ENCODE measurements at regions not wholly inside any gene's neighbourhood (a gene's known extent, or its start where the extent isn't known, plus 50 kb on each side); places are given as distances from the start of the nearest gene placed in this dataset.
A peak's percentile ranks its signal among the peaks of the same experiment; 100 is the strongest.

DNA sequence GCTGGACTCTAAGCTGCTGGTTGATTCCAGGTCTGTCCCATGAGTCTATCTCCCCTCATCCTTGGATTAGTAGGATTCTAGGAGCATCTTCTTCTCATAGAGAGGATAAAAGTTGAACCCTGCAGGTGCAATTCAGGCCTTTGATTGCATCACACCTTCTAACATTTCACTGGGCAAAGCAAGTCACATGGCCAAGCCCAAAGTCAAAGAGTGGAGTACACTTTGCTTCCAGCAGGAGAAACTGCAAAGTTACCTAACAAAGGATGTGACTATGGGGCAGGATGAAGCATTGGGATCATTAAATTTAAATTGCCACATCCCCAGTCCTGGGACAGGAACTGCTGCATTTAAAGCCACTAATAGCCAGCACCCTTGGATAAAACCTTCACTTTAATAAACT is 51.0 kb upstream of the EGFLAM start:
- no peak for DNase-seq

DNA sequence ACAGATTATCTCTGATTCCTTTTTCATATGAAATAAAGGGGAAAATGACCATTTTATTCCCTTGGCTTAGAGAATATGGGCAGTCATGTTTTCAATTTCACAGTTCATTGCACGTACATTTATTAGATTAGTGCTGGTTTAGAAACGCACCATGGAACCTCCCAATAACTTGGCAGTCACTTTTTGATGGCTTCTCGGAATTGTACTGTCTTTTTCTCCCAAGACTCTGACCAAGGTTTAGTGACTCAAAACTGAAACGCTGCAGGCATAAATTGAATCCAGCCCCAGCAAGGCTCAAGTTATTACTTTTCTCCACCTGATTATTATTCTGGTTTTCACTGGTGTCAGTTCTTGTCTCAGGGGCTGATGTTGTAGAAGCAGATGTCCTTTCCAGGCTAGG is 55.6 kb upstream of the EGFLAM start:
- DNase-seq = no peak

DNA sequence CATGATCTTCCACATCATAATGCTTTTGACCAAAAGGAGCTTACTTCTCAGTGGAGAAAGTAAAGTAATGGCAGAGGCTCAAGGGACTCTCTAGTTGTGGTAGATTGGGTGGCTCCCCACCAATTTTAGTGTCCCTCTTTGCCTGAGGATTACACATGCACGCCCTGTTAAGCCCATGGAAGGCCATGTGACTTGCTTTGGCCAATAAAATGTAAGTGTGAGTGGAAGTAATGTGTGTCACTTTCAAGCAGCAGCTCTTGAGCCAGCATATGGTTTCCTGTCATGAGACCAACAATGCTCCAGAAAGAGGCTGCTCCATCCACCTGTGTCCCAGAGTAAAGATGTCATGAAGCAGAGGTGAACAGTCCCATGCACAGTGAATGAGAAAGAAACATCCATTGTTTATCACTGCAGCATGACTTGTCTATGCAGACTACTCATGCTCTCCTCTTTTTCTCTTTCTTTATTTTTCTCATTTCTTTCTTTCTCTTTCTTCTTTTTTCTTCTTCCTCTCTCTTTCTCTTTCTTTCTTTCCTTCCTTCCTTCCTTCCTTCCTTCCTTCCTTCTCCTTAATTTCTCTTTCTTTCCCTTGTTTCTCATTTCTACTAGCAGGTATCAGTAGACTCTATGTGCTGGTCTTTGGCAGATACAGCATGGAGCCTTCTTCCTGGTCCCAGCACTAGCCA is 57.3 kb upstream of the EGFLAM start:
- DNase-seq = no peak

DNA sequence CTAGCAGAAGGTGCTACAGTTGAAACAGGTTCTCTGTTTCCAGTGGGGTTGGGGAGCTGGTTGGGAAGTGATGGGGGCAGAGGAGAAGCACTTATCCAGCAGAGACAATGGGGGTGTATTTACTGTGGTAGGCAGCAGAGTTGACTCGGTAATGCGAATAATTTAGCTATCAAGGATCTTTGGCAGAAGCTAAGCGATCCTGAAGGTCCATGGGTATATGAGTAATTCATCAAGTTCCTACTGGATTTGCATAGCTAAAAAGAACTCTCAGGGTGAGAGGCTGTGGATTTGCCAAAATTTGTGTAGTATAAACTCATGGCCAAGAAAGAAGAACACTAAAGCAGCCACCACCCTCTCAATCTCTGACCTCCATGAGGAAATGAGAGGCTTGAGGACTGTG is 61.2 kb upstream of the EGFLAM start:
- no peak for DNase-seq

DNA sequence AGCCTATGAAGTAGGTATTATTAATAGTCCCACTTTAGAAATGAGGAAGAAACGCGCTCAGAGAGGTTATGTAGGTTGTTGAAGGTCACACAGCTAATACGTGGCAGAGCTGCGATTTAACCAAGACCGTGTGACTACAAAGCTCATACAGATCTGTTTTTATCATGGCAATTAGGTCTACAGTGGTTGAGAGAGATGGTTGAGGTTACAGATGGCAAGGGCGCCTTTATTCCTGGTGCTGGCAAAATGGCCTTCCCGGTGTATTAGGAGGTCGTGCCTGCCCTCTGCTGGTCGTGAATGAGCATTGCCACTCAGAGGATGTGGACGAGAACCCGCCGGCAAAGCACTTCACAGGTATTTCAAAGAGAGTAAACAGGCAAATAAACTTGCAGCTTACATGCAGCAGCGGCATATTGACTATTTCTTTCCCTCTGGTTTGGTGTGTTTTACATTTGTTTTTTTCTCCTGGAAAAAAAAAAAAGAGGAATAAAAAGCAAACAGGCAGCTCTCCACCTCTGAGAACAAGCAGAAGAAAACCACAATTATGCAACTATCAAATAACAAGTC is 65.3 kb upstream of the EGFLAM start:
- peak in 12 of 14 donors; percentile 10 to 59 (median 32) for DNase-seq

DNA sequence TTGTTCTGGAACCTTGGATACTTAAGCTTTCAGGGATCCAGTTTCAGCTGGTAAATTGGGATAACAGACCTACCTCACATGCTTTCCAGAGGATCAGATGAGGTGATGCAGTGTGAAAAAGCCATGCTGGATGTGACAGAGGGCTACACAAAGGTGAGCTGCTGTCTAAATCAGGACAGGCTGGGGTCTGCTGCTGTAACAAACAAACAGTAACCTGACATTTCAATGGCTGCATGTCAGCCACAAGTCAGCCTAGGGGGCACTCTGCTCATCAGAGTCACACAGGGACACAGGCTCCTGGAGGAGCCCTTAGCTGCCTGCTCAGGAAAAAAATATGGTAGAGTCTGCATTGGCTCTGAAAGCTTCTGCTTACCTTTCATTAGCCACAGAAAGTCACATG is 66.7 kb upstream of the EGFLAM start:
- no peak for DNase-seq

DNA sequence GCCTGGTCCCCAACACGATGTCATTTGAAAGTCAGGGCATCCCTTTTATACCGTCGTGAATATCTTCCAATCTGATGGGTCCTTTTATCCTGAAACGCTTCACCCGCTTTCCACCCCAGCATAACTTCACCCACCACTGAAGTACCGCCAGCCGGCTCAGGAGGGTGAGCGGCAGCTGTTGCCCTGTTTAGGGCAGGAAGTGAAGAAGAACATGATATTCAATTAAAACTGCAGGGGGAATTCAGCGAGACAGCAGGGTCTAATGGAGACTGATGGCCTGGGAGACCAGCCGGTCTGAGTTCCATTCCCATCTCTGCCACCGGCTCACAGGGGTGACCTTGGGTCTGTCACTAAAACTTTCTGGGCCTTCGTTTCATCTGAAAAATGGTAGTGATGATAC is 68.2 kb upstream of the EGFLAM start:
- DNase-seq = no peak

DNA sequence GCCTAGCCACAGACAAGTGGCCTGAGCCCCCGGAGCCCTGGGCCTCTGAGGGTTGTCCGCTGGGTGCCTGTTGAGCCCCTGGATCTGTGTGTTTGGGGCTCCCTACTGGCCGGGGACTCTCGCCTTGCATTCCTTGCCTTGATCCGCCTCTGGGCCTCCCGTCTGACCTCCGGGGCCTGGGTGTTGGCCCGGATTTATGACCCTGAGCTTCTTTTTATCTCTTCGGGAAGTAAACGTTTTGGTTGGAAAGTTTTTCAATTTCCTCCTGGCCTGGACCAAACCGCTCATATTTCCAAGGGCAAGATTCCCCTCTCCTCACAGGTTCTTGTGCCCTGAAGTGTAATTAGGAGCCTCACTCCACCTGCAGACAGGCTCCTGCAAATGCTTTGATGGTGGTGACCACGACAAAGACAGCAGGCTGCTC is 69.3 kb upstream of the EGFLAM start:
- DNase-seq = no peak

DNA sequence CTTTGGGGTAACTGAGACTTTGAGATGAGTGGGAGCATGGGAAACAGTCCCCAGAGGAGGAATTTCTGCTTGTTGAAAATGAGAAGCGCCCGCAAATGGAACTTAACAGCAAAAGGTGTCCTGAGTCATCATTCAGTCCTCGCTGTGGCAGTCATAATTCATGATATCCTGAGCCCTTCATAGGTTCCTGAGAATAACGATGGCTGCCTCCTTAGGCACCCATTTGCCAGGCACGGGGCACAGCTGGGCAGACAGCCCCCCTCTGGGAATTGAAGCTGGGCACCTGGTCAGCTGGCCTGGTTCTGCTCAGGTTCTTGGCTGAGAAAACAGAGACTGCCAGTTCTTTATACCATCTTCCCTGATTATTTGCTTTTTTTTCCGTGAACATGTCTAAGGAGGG is 69.8 kb upstream of the EGFLAM start:
- no peak for DNase-seq

DNA sequence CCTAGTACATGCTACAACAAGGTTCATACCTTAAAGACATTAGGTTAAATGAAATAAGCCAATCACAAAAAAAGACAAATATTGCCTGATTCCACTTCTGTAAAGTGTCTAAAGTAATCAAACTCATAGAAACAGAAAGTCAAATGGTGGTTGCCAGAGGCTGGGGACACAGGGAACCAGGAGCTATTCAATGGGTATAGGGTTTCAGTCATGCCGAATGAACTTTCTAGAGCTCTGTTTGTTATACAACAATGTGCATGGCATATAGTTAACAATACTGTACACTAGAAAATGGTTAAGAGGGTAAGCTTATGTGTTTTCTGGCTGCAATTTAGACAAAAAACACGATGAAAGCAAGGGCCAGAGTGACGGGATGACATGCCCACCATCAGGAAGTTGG is 70.8 kb upstream of the EGFLAM start:
- DNase-seq = no peak

DNA sequence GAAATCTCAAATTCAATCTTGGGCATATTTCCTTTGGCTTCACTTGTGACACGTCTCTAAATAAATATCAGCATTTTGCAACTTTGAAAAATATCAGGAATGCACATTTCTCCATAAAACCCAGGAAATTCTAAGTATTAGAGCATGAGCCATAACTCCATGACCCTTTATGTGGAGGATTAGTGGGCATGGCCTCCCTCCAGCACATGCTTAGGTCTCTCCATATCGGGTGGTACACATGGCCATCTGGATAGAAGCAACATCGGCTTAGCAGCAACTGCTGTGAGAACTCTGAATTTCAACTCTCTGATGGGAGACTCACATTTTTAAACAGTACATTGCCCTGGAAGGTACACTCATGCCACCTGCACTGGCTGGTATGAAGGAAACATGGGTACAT is 73.7 kb upstream of the EGFLAM start:
- no peak for DNase-seq

DNA sequence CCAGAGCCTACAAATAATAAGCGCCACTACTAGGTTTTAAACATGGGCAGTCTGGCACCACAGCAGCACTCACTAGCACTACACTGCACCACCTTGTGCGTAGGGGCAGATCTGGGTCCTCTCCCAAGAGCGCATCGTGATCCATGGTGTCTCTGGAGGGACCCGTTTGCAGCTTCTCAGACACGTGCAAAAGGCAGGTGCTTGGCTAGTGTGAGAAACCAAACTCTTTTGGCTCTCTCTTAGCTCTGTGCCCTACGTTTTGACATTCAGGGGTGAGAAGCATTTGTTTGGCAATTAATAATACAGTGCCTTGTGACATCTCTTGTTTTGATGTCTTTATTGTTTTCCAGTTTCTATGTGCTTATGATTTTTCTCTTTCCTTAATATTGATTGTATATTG is 75.4 kb upstream of the EGFLAM start:
- no peak for DNase-seq

DNA sequence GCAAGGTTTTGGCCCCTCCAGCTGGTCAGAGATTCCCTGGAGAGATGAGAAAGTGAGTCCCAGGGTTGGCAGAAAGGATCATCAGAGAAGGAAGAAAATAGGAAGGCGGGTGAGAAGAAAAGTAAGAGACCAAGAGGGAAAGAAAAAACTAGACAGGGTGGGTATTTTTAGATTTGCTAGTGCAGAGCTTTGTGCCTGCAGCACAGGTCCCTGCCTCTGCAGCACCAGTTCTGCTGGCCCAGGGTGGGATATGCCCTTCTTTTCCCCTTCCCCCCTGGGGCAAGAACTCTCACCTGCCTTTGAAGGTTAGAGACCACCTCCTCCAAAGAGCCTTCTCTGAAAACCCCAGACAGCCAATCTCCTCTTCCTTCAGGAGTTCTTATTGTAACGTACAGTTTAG is 90.3 kb upstream of the EGFLAM start:
- no peak for DNase-seq

DNA sequence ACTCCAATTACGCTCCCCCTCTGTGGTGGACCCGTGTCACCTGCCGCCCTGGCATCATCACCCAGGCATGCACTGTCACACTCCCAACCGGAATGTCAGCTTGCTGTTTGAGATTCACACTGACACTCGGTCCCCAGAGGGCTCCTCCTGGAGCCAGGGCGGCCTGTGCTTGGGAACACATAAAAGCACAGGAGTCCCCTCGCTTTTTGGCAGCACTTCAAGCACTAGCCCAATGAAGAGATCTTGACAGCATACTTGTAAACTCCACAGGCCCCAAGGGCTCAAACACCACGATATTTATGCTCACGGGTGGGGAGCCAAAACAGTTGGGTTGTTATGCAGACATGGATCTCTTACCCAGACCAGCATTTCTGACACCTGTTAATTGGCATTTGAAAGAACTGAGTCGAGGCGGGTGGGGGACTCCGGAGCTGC is 90.8 kb upstream of the EGFLAM start:
- no peak for DNase-seq

DNA sequence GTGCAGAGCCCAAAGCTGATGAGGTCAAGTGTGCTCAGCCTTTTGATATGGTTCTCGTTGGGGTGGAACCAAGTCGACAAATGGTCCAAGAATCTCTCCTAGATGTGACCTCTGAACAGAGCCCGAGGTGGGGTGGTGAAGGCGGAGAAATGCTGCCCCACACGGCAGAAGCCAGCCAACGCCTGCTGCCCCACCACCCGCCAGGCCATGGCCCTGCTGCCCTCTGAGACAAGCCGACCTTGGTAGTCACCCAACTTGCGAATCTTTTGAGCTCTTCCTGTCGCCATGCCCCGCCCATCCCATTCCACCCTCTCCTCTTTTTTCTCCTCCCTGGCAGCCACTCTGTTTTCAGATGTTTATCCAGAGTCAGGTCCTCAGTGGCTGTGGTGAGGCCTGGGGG is 91.5 kb upstream of the EGFLAM start:
- no peak for DNase-seq

DNA sequence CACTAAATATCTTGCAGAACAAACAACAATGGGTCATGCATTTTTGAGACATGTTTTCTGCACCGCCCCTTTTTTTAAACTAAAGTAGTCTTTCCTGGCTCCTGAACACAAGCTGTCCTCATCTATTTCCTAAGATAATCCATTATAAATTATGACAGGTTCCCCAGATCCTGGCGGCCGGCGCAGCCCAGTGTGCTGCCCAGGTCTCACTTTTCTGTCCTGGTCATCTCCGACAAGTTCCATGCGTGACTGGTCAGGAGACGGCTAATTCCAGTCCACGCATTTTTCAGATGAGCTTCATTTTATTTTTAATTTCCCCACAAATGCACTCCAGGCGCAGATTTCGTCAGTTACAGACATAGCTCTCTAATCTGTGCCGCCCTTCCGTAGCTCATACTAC is 92.9 kb upstream of the EGFLAM start:
- DNase-seq = no peak

DNA sequence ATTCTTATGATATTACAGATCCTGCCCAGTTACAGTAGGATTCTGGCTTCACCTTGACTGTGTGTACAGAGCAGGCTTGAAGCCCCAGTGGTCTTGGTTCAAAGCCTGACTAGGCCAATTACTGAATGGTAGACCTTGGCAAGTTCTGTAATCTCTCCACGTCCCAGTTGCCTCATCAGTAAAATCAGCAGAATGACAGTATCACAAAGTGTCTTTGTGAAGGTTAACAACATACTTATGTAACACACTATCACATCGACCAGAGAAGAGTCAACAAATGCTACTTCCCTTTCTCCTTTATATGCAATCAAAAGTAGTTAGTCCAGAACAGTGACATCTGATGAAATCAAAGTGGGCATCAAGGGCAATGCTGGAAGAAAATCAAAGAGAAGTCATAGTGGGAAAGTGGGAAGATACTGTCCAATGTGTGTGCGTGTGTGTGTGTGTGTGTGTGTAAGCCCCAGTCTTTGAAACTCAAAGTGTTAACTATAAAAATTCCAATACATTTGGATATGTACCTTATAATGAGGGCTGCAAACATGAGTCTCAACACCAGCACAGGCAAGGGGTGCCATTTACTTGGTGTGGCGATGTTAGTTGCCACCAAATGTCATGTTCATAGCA is 93.5 kb upstream of the EGFLAM start:
- no peak for DNase-seq

DNA sequence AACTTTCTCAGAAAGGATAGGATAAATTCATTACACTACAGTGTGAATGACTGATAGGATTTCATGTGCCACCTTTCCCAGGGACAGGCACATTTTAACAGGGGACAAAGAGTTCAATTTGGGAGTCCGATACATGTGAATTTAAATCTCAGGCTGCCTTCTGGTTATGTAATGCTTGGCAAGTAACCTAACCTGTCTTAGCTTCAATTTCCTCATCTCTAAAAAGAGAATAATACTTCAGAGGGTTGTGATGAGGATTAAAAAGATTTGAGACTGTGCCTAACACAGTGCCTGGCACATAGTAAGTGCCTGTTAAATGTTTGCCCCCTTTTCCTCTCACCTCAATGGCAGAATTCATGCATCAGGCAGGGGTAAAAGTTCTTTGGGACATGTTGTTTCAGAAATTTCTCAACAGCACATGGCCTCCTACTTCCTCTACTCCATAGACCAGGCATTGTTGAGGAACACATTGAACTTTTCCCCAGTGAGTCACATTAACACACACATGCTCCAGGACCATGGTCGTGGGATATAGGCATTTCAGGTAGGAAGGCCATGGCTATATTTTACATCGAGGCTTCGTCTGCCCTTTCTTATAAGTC is 94.6 kb upstream of the EGFLAM start:
- no peak for DNase-seq

DNA sequence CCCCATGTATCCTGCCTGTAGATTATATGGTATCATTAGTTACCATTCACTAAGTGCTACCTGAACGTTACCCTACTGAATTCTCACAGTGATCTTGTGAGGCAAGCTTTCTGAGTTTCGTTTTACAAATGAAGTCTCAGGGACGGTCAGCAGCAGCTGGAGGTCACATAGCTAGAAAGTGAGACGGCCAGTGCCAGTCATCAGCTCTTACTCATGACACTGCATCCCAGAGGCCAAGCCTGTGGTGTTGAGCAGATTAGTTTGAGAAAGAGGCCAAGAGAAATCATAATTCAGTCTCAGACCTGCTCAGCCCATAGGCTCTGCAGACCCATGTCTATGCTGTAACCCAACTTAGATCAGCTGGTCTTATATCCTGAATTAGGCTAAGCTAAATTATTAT is 95.7 kb upstream of the EGFLAM start:
- DNase-seq = no peak

DNA sequence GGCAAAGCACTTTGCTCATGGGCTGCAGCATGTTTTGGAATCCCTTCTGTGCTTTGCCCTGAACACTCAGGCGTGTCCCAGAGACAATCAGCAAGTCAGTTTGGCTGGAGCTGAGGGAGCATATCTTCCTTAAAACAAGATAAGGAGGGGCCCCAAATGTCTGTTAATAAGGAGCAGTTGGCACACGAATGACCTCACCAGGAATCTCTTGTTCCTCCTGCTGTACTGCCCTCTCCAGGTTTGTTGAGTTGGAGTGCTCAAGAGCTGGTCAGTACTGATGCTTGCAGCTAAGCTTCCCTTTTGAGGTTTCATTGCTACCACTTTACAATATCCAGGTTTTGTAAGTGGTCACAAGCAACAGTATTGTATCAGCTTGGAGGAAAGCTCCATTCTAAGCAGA is 101.3 kb upstream of the EGFLAM start:
- no peak for DNase-seq

DNA sequence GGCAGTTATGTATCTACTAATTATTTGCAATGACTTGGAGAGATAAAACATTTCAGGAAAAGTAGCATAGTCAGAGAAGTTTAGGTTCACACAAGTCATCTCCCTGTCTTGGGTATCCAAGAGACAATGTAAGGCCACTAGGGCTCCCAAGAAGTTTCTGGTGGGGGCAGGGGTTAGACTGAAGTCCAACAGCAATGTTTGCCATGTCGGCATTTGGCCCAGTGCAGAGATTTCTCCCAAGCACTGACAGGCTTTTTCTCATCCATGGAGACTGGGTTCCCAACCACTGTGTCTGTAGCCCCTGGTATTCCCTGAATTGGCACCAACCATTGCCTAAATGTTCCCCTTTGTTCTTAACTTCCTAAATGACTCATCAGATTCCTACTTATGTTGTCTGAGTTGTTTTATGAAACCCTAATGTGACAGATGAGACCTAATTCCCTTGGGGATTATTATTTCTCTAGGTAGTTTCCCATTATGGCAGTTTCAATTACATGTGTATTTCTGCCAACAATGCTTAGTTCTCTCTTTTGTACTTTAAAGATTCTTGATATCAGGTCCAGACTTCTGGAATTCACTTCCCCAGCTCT is 103.6 kb upstream of the EGFLAM start:
- DNase-seq = peak in 4 of 14 donors; percentile 3 to 28 (median 8)

DNA sequence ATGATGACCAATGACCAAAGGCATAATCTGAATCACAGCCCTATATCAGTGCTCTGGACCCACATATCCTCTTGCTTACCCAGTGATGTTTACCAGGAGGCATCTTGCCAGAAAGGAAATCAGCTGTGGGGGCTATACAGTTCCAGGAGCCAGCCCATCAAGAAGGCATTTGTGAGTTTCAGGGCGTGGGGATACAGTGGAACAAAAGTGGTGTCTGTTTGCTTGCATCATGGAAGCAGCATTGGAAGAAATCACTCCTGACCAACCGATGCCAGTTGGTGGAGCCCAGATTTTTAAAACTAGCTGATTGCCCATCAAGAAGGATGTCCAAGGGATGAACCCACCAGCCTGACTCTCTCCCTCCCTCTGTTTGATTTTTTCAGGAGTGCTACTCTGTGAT is 106.5 kb upstream of the EGFLAM start:
- DNase-seq = no peak

DNA sequence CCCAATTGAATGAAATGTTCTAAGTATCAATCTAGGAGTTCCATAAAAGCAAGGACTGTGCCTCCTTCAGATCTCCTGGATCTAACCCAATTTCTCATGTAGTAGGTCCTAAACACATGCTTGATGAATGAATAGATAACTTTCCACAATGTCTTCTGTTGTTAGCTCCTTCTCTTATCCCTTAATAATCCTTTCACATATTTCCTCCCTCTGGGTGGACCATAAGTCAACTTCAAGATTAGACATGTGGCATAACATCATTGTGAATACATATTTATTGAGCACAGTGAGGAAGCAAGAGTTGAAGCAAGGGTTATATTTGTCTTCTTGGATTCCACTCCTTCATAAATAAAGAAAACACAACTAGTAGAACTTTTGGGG is 108.6 kb upstream of the EGFLAM start:
- no peak for DNase-seq
